ENCODE measurements at regions not wholly inside any gene's neighbourhood (a gene's known extent, or its start where the extent isn't known, plus 50 kb on each side); places are given as distances from the start of the nearest gene placed in this dataset.
A peak's percentile ranks its signal among the peaks of the same experiment; 100 is the strongest.

DNA sequence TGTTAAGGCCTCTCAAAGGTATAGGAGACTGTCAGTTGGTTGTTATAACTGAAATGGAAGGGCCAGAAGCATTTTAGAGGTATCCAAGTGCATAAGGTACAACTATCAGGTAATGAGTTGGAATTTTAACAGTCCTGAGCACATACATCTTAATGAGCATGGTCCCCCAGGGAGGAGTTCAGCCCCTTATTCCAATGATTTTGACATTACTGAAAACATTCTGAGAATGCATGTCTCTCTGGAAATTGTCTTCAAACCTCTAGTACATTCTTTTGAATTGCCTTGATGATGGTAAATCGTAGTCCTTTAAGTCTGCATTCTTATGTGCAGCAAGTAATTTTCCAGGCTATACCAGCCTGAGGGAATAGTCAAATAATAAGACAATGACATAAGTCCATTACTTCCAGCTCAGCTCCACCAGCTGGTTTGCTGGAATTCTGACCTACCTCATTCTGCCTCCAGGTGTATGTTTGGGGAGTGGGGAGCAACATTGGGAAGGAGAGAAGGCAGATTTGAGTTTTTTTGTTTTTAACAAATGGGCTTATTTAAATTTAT, 239.2 kb downstream of the MSRB3 start:
- no peak for DNase-seq (ENCODE audit: low read depth)
- no peak for TF ChIP-seq CTCF (conservative IDR thresholded peaks at IDR 0.05; ENCODE audit: low read depth, low read length)
- no peak overlapping the region for H3K4me3 ChIP-seq (ENCODE audit: low read depth, low read length)

GRCh38 chr12:65518771-65519170, 240.3 kb downstream of the MSRB3 start:
- no peak overlapping the region for H3K4me3 ChIP-seq (ENCODE audit: low read depth, low read length)
- no peak for DNase-seq (ENCODE audit: low read depth)
- TF ChIP-seq CTCF (conservative IDR thresholded peaks at IDR 0.05; ENCODE audit: low read depth, low read length): no peak

DNA sequence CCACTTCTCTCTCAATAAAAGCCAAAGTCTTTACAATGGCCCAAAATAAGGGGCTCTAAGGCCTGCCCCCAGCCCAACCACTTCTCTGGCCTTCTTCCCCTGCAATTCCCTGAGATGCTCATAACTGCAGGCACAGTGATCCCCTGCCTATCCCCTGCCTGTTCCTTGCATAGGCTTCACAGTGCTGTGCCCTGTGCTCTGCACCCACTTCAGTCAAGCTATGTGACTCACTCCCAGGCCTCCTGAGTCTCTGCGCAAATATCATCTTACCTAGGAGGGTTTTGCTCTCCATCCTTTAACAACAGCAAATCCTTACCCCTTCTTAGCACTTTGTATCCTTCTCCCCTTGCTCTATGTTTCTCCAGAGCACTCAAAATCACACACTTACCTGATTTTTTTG, 242.2 kb downstream of the MSRB3 start:
- TF ChIP-seq CTCF (conservative IDR thresholded peaks at IDR 0.05; ENCODE audit: low read depth, low read length): no peak
- no peak overlapping the region for H3K4me3 ChIP-seq (ENCODE audit: low read depth, low read length)
- no peak for DNase-seq (ENCODE audit: low read depth)

GRCh38 chr12:65522956-65523860, 244.7 kb downstream of the MSRB3 start:
- no peak overlapping the region for H3K4me3 ChIP-seq (ENCODE audit: low read depth, low read length)
- no peak for DNase-seq (ENCODE audit: low read depth)
- TF ChIP-seq CTCF (conservative IDR thresholded peaks at IDR 0.05; ENCODE audit: low read depth, low read length): no peak

GRCh38 chr12:65524666-65525065, 246.2 kb downstream of the MSRB3 start:
- H3K4me3 ChIP-seq (ENCODE audit: low read depth, low read length): no peak overlapping the region
- no peak for TF ChIP-seq CTCF (conservative IDR thresholded peaks at IDR 0.05; ENCODE audit: low read depth, low read length)
- peak; percentile 91 for DNase-seq (ENCODE audit: low read depth)

DNA sequence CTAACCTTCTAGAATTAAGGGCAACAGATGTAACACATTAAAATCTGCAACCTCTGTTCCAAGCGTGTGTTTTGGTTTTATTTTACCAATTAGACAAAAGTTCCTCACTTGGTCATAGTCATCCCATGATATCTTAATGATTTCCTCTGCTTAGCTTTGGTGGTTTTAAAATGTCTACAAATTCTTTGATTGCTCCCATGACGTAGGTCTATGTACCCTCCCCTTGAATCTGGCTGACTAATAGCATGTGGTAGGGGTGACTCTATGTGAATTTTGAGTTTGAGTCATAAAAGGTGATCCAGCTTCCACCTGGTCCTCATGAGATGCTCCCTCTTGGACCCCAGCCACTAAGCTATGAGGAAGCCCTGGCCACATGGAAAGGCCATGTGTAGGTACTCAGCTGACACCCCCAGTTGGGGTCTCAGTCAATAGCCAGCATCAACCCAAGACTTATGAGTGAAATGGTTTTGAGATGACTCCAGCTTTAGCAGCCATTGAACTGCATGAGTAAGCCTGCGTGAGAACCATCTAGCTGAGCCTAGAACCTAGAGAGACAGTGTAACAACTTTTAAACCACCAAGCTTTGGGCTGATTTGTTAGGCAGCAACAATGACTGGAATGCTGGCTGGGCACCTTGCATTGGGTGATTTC, 247.1 kb downstream of the MSRB3 start:
- no peak for TF ChIP-seq CTCF (conservative IDR thresholded peaks at IDR 0.05; ENCODE audit: low read depth, low read length)
- no peak for DNase-seq (ENCODE audit: low read depth)
- no peak overlapping the region for H3K4me3 ChIP-seq (ENCODE audit: low read depth, low read length)
